ENCODE measurements at regions not wholly inside any gene's neighbourhood (a gene's known extent, or its start where the extent isn't known, plus 50 kb on each side); places are given as distances from the start of the nearest gene placed in this dataset.

DNA sequence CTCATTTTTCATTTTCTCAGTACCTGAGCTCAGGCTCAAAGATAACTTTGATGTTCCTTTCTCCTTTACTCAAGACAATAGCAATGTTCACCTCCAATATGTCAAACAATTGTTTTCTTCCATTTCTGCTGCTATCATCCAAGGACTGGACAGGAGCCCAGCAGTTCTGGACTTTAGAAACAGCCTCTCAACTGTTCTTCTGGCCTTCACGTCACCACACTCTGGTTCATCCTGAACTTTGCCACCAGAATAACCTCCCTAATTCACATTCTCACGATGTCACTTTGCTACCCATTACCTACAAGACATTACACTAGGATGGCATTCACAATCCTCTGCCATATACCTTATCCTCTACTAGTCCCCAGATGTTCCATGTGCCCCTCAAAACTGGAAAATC is 60.6 kb upstream of the PLEKHG1 start:
- H3K9ac ChIP-seq (ENCODE audit: low read length), result no peak overlapping the region
- H3K4me1 ChIP-seq (ENCODE audit: control insufficient read depth in 1 of 2, insufficient read depth in 2 of 2, low read length in 2 of 2), result no peaks in the 10 kb centered on the region
- no peak overlapping the region for H2AFZ ChIP-seq (ENCODE audit: low read depth, low read length, poor library complexity, severe bottlenecking)
- no TSS peak for BruUV-seq (replicated peaks)
- TF ChIP-seq, protein P1, sequence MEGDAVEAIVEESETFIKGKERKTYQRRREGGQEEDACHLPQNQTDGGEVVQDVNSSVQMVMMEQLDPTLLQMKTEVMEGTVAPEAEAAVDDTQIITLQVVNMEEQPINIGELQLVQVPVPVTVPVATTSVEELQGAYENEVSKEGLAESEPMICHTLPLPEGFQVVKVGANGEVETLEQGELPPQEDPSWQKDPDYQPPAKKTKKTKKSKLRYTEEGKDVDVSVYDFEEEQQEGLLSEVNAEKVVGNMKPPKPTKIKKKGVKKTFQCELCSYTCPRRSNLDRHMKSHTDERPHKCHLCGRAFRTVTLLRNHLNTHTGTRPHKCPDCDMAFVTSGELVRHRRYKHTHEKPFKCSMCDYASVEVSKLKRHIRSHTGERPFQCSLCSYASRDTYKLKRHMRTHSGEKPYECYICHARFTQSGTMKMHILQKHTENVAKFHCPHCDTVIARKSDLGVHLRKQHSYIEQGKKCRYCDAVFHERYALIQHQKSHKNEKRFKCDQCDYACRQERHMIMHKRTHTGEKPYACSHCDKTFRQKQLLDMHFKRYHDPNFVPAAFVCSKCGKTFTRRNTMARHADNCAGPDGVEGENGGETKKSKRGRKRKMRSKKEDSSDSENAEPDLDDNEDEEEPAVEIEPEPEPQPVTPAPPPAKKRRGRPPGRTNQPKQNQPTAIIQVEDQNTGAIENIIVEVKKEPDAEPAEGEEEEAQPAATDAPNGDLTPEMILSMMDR (IDR thresholded peaks at IDR 0.05 in 2 of 3, conservative IDR thresholded peaks at IDR 0.05 in 1 of 3; ENCODE audit: borderline replicate concordance in 1 of 3, insufficient read depth in 1 of 3, low read depth in 2 of 3, low read length in 2 of 3), result no peak
- no peak for TF ChIP-seq ZFX (IDR thresholded peaks at IDR 0.05)
- no peak for TF ChIP-seq SRF (IDR thresholded peaks at IDR 0.05; ENCODE audit: low read depth)
- ChIA-PET CTCF (no interaction called here), POLR2A (no interaction called here), RAD21 (ENCODE audit: low non-redundant PET in 1 of 2, low total read pairs in 2 of 2, uncharacterized antibody in 2 of 2, unreplicated experiment in 2 of 2) (no interaction called here)
- DNase-seq (ENCODE audit: low read depth, low spot score) (no peak), ATAC-seq (no peak)
- no peaks in the 10 kb centered on the region for H3K79me2 ChIP-seq (ENCODE audit: insufficient read depth, low read length)
- H3K9me3 ChIP-seq (ENCODE audit: control insufficient read depth in 1 of 2, insufficient read depth in 1 of 2, low read depth in 1 of 2, low read length in 2 of 2), result no peaks in the 10 kb centered on the region
- H3K27ac ChIP-seq (ENCODE audit: low read depth, low read length), result no peak overlapping the region
- H3K36me3 ChIP-seq (ENCODE audit: control insufficient read depth in 1 of 2, insufficient read depth in 2 of 2, low read length in 2 of 2), result no peaks in the 10 kb centered on the region
- H3K4me2 ChIP-seq (ENCODE audit: low read length), result no peak overlapping the region
- H3K9me2 ChIP-seq (ENCODE audit: insufficient read depth), result no peaks in the 10 kb centered on the region
- intact Hi-C loops (cut with micrococcal nuclease), result no loop called here
- no peaks in the 10 kb centered on the region for H4K20me1 ChIP-seq (ENCODE audit: insufficient read depth)
- H3K4me3 ChIP-seq (replicated peaks in 1 of 2; ENCODE audit: low read depth in 1 of 2, low read length in 2 of 2), result no peak overlapping the region
- H3K27me3 ChIP-seq (ENCODE audit: insufficient read depth, low read length), result no peaks in the 10 kb centered on the region

DNA sequence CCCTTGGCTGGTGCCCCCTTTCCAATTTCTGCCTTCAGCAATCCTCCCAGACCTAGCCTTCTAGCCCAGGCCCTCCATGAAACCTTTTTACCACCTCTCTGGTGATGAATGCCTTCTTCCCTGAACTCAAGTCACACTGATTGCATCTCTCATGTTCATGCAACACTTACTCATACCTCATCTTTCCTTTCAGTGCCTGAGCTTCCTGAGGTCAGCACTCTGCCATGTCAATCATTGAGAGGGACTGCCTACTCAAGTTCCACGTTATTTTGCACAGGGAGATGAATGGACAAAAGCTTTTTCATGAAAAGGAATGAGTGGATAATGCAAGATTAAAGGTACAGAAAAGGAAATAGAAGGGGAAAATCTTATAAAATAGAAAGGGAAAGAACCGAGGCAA is 60.1 kb upstream of the PLEKHG1 start:
- no peaks in the 10 kb centered on the region for H3K79me2 ChIP-seq (ENCODE audit: insufficient read depth, low read length)
- H3K4me2 ChIP-seq (ENCODE audit: low read length), result no peak overlapping the region
- no peaks in the 10 kb centered on the region for H3K27me3 ChIP-seq (ENCODE audit: insufficient read depth, low read length)
- no peak overlapping the region for H3K9ac ChIP-seq (ENCODE audit: low read length)
- no peaks in the 10 kb centered on the region for H3K4me1 ChIP-seq (ENCODE audit: control insufficient read depth in 1 of 2, insufficient read depth in 2 of 2, low read length in 2 of 2)
- intact Hi-C loops (cut with micrococcal nuclease), result no loop called here
- no peaks in the 10 kb centered on the region for H3K9me3 ChIP-seq (ENCODE audit: control insufficient read depth in 1 of 2, insufficient read depth in 1 of 2, low read depth in 1 of 2, low read length in 2 of 2)
- H3K36me3 ChIP-seq (ENCODE audit: control insufficient read depth in 1 of 2, insufficient read depth in 2 of 2, low read length in 2 of 2), result no peaks in the 10 kb centered on the region
- CTCF ChIA-PET, result no interaction called here
- no peaks in the 10 kb centered on the region for H4K20me1 ChIP-seq (ENCODE audit: insufficient read depth)
- no peak overlapping the region for H3K4me3 ChIP-seq (replicated peaks in 1 of 2; ENCODE audit: low read depth in 1 of 2, low read length in 2 of 2)
- no peaks in the 10 kb centered on the region for H3K9me2 ChIP-seq (ENCODE audit: insufficient read depth)
- RAD21 ChIA-PET (ENCODE audit: low non-redundant PET in 1 of 2, low total read pairs in 2 of 2, uncharacterized antibody in 2 of 2, unreplicated experiment in 2 of 2), result no interaction called here
- DNase-seq (ENCODE audit: low read depth, low spot score) (no peak), ATAC-seq (no peak)
- no TSS peak for BruUV-seq (replicated peaks)
- POLR2A ChIA-PET, result no interaction called here
- H3K27ac ChIP-seq (ENCODE audit: low read depth, low read length), result no peak overlapping the region
- H2AFZ ChIP-seq (ENCODE audit: low read depth, low read length, poor library complexity, severe bottlenecking), result no peak overlapping the region
- TF ChIP-seq SRF (IDR thresholded peaks at IDR 0.05; ENCODE audit: low read depth) (no peak), ZNF274 (IDR thresholded peaks at IDR 0.05; ENCODE audit: low read depth, low read length) (no peak), EGR1 (IDR thresholded peaks at IDR 0.05; ENCODE audit: low read depth) (no peak), EZH2phosphoT487 (IDR thresholded peaks at IDR 0.05; ENCODE audit: borderline replicate concordance) (no peak), EZH2 (IDR thresholded peaks at IDR 0.05) (no peak), SP1 (IDR thresholded peaks at IDR 0.05; ENCODE audit: low read depth) (no peak), ELF1 (IDR thresholded peaks at IDR 0.05; ENCODE audit: borderline replicate concordance, low read depth) (no peak)
- TF ChIP-seq, protein P2, sequence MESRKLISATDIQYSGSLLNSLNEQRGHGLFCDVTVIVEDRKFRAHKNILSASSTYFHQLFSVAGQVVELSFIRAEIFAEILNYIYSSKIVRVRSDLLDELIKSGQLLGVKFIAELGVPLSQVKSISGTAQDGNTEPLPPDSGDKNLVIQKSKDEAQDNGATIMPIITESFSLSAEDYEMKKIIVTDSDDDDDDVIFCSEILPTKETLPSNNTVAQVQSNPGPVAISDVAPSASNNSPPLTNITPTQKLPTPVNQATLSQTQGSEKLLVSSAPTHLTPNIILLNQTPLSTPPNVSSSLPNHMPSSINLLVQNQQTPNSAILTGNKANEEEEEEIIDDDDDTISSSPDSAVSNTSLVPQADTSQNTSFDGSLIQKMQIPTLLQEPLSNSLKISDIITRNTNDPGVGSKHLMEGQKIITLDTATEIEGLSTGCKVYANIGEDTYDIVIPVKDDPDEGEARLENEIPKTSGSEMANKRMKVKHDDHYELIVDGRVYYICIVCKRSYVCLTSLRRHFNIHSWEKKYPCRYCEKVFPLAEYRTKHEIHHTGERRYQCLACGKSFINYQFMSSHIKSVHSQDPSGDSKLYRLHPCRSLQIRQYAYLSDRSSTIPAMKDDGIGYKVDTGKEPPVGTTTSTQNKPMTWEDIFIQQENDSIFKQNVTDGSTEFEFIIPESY (IDR thresholded peaks at IDR 0.05; ENCODE audit: extremely low read depth, insufficient replicate concordance, low read length), result no peak
- TF ChIP-seq, protein P1 (IDR thresholded peaks at IDR 0.05 in 2 of 3, conservative IDR thresholded peaks at IDR 0.05 in 1 of 3; ENCODE audit: borderline replicate concordance in 1 of 3, insufficient read depth in 1 of 3, low read depth in 2 of 3, low read length in 2 of 3), result no peak
- TF ChIP-seq, protein P3, sequence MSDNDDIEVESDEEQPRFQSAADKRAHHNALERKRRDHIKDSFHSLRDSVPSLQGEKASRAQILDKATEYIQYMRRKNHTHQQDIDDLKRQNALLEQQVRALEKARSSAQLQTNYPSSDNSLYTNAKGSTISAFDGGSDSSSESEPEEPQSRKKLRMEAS (IDR thresholded peaks at IDR 0.05), result no peak
